PC-9 (cell line): ENCODE measurements at regions not wholly inside any gene's neighbourhood (a gene's known extent, or its start where the extent isn't known, plus 50 kb on each side); places are given as distances from the start of the nearest gene placed in this dataset.

Source experiments
- CTCF ChIP-seq: fragments of 200-600 bp; sonication (generic); conservative IDR thresholded peaks from 2 replicates; pipeline ENCODE4 v1.6.1; 2017; ENCODE audit warnings: mixed run types, antibody characterized with exemption, mild to moderate bottlenecking, moderate library complexity
- EZH2 ChIP-seq: fragments of 200-600 bp; sonication (generic); IDR thresholded peaks from 2 replicates; pipeline ENCODE4 v1.8.0; 2017; ENCODE audit warnings: antibody characterized with exemption, low read depth

GRCh38 chr11:71150859-71151258 lies 101.5 kb downstream of the SHANK2 start:
- TF ChIP-seq EZH2 (no peak), CTCF (no peak)
